ENCODE measurements at regions not wholly inside any gene's neighbourhood (a gene's known extent, or its start where the extent isn't known, plus 50 kb on each side); places are given as distances from the start of the nearest gene placed in this dataset.
"Not testable (repeated sequence)": the region's sequence is repeated elsewhere in the genome, so short reads cannot be mapped to it uniquely, and the experiment has no call there.

- no peak overlapping the region for H3K4me3 ChIP-seq (ENCODE audit: low read depth, low read length)
- no peak for TF ChIP-seq CTCF (conservative IDR thresholded peaks at IDR 0.05; ENCODE audit: low read depth, low read length)
- DNase-seq (ENCODE audit: low read depth), result no peak
Observed at GRCh38 chr2:183773775-183774174, 649.5 kb downstream of the NUP35 start.

- TF ChIP-seq CTCF (conservative IDR thresholded peaks at IDR 0.05; ENCODE audit: low read depth, low read length), result no peak
- no peak overlapping the region for H3K4me3 ChIP-seq (ENCODE audit: low read depth, low read length)
- DNase-seq (ENCODE audit: low read depth), result no peak
Observed at GRCh38 chr2:183780072-183780471, 655.8 kb downstream of the NUP35 start.

GRCh38 chr2:183782436-183782835, 658.2 kb downstream of the NUP35 start:
- DNase-seq (ENCODE audit: low read depth), result no peak
- TF ChIP-seq CTCF (conservative IDR thresholded peaks at IDR 0.05; ENCODE audit: low read depth, low read length), result no peak
- no peak overlapping the region for H3K4me3 ChIP-seq (ENCODE audit: low read depth, low read length)

- H3K4me3 ChIP-seq (ENCODE audit: low read depth, low read length); DNase-seq (ENCODE audit: low read depth): not testable (repeated sequence)
Observed at GRCh38 chr2:183788796-183789195, 664.6 kb downstream of the NUP35 start.

GRCh38 chr2:183792165-183792924, 668.1 kb downstream of the NUP35 start:
- not testable (repeated sequence) for H3K4me3 ChIP-seq (ENCODE audit: low read depth, low read length); DNase-seq (ENCODE audit: low read depth)

GRCh38 chr2:183798535-183798934, 674.3 kb downstream of the NUP35 start:
- TF ChIP-seq CTCF (conservative IDR thresholded peaks at IDR 0.05; ENCODE audit: low read depth, low read length), result no peak
- no peak overlapping the region for H3K4me3 ChIP-seq (ENCODE audit: low read depth, low read length)
- no peak for DNase-seq (ENCODE audit: low read depth)

- H3K4me3 ChIP-seq (ENCODE audit: low read depth, low read length), result no peak overlapping the region
- no peak for DNase-seq (ENCODE audit: low read depth)
- TF ChIP-seq CTCF (conservative IDR thresholded peaks at IDR 0.05; ENCODE audit: low read depth, low read length), result no peak
Observed at GRCh38 chr2:183799761-183800160, 675.5 kb downstream of the NUP35 start.

- H3K4me3 ChIP-seq (ENCODE audit: low read depth, low read length), result no peak overlapping the region
- TF ChIP-seq CTCF (conservative IDR thresholded peaks at IDR 0.05; ENCODE audit: low read depth, low read length), result no peak
- no peak for DNase-seq (ENCODE audit: low read depth)
Observed at GRCh38 chr2:183803596-183803995, 679.4 kb downstream of the NUP35 start.

Data from choroid plexus epithelial cell (primary cell).